ENCODE measurements at regions not wholly inside any gene's neighbourhood (a gene's known extent, or its start where the extent isn't known, plus 50 kb on each side); places are given as distances from the start of the nearest gene placed in this dataset.
A peak's percentile ranks its signal among the peaks of the same experiment; 100 is the strongest.
"Not testable (repeated sequence)": the region's sequence is repeated elsewhere in the genome, so short reads cannot be mapped to it uniquely, and the experiment has no call there.

DNA sequence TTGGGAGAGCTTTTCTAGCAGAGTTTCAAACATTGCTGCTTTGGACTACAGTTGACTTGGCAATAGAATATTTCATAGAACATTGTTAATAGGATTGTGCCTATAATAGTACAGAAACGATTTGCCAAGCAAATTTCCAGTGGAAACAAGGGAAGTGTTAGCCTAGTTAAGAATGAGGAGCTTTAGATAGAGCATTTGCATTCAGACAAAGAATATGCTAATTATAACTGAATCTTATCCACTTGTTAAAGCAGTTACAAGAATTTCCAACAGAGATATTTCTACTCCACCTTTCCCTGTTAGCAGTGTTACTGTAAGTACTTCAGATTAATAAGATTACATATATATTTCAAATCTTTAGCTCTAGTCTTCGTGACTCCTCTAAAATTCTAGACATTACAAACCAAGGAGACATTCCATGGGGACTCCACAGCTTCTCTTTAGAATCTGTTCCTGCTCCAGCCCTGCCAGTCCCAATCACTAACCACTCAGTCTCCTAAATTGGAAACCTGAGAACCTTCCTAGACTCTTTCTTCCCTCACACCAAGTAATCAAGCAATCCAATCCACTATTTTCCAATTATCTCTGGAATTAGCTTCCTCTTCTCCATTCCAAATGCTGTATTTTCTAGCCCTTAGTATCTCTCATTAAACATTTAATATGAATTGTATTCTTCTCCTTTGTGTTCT, 141.8 kb upstream of the PBX1 start:
- DNase-seq (ENCODE audit: low spot score): no peak

- no peak for DNase-seq (ENCODE audit: low spot score)
Observed at GRCh38 chr1:164423136-164423535, 135.8 kb upstream of the PBX1 start.

DNA sequence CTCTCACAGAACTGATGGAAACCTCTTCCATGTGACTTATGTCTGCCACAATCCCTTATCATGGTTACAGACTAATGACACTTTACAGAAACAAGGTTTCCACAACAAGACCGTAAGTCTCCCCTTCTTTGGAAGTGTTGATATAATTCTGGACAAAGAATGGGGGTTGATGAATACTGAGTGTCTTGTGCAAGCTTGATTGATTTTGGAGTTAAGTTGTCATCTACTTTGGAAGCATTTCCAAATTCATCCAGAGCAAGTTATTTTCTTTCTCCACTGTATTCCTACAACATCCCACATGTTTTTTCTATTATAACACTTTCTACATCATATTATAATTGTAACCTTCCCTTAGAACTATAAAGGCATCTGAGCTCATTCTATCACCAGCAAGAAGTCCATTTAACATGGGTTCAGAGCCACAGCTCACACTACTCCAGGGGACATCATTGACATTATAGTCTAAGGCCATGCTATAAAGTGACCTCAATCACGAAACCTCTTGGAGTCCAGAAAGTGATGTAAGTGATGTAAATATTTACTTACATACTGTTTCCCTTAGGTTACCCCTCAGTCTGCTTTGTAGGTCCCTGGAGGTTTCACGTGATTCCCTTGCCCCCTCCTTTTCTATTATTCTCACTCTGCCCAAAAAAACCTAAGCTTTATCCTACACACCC, 125.7 kb upstream of the PBX1 start:
- DNase-seq (ENCODE audit: low spot score): no peak

GRCh38 chr1:164433818-164434170, 125.2 kb upstream of the PBX1 start:
- no peak for DNase-seq (ENCODE audit: low spot score)

DNA sequence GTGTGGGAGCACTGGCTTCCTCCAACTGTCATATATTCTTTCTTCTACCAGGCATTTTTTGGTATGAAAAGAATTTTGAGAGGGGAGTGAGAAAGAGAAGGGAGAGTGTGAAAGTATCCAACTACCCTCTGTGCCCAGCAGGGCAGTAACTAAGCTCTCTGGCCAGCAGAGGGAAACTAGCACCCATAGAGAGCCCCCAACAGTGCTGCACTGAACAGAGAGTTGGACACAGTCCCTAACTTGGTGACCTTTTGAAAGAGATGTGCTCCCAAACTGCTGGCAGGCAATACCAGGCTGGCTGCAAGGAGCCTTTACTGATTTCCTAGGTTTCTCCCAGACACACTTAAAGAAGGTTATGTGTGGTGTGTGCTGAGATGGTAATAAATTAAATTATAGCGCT, 118.8 kb upstream of the PBX1 start:
- DNase-seq (ENCODE audit: low spot score): peak; percentile 45

DNA sequence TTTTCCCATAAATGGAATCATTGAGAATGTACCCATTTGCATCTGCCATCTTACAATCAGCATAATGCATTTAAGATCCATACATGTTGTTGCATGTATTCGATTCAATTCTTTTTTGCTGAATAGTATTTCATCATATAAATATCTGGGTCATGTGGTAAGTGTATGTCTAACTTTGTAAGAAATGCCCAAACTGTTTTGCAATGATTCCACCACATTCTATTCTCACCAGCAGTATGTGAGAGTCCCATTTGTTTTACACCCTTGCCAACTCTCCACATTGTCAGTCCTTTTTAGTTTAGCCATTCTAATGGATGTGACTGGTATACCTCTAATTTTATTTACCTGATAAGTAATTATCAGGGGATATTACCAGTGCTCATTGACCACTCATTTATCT, 115.8 kb upstream of the PBX1 start:
- DNase-seq (ENCODE audit: low spot score): no peak

DNA sequence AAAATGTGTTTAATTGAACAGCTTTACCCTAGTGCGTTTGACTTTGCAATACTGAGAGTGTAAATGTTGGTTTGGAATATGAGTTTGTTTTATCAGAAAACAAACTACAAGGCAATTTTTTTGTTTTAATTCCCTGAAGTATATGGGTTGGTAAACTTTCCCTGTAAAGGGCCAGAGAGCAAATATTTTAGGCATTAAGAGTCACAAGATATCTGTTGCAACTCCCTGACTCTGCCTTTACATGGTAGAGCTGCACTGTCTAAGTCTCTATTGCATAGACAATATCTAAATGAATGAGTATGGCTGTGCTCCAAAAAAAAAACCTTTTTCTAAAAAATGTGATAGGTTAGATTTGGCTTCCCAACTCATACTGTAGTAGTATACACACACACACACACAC, 115.1 kb upstream of the PBX1 start:
- no peak for DNase-seq (ENCODE audit: low spot score)

DNA sequence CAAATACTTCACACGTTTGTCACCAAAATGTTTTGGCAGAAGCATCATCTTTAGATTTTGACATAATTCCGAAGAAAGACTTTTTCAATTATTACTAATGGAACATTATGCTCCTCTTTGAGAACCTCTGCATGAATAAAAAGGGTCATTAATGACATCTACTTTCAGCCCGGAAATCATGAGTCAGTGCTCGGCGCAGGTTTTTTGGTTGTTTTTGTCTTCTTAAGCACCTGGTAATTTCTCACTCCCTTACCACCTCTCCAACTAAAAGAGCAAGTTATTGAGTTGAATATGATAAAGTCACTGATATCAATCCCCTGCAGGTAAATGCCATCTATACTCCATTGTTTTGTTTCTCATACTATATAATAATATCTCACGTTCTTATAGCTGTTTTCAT, 113.0 kb upstream of the PBX1 start:
- no peak for DNase-seq (ENCODE audit: low spot score)

- DNase-seq (ENCODE audit: low spot score): no peak
Observed at GRCh38 chr1:164452549-164452948, 106.4 kb upstream of the PBX1 start.

DNA sequence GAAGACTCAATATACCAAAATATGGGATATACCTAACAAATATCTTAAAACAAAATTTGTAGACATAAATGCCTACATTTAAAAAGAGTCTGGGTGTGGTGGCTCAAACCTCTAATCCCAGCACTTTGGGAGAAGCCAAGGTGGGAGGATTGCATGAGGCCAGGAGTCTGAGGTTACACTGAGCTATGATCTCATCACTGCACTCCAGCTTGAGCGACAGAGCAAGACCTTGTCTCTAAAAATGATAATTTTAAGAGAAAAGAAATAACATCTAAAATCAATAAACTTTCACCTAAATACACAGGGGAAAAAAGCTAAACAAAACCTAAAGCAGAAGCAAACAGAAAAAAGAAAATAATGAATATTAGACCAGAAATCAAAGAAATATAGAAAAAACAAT, 102.7 kb upstream of the PBX1 start:
- DNase-seq (ENCODE audit: low spot score): no peak

DNA sequence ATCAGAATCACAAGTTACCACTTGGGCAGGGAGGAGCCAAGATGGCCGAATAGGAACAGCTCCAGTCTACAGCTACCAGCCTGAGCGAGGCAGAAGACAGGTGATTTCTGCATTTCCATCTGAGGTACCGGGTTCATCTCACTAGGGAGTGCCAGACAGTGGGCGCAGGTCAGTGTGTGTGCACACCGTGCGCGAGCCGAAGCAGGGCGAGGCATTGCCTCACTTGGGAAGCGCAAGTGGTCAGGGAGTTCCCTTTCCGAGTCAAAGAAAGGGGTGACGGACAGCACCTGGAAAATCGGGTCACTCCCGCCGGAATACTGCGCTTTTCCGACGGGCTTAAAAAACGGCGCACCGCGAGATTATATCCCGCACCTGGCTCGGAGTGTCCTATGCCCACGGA, 99.8 kb upstream of the PBX1 start:
- not testable (repeated sequence) for DNase-seq (ENCODE audit: low spot score)

- DNase-seq (ENCODE audit: low spot score): no peak
Observed at GRCh38 chr1:164466001-164466421, 93.0 kb upstream of the PBX1 start.

DNA sequence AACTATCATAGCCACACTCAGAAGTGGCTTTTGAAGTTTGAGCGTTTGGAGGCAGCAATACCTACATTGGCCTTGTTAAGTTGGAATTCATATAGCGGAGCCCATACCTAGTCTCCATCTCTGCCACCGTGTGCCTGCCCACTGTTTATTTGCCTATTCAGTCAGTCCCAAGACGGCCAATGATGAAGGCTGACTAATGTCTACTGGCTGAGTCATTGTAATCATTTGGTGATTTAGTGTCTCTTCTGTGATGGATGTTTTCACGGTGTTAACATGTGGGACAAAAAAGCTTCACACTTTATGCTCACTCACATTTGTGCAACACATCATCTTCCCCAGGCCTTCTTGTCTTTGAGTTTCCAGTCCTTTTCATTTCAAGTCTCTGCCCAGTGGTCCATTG, 92.6 kb upstream of the PBX1 start:
- DNase-seq (ENCODE audit: low spot score): no peak

DNA sequence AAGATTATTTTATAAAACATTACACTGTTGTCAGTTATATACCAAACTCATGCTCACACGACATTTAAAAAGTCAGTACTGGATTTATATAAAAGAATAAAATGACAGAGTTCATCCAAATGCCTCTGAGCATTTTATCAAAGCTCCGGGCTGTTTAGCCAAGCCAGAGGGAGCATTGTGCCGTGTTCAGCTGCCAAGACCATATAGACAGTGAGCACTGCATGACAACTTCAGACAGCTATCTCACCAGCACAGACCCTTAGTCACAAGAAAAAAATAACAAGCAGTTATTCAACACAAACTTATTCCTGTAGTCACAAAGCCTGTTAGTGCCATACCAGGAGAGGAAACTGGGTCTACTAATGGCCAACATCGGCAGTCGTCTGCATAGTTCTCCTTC, 88.0 kb upstream of the PBX1 start:
- no peak for DNase-seq (ENCODE audit: low spot score)

DNA sequence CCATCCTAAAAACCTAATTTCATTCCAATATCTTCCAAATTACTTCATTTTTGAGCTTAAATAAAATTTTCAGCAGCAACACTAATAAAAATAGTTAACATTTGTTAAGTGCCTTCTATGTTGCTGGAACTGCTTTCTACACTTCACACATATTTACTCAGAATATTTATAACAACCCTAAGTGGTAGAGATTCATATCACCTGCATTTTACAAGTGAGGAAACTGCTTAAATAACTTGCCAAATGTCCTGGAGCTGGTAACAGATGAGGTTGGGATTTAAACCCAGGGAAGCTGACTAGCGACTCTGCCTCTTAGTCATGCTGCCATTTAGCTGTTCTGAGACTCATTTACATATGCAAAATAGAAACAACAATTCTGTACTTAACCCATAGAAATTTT, 86.1 kb upstream of the PBX1 start:
- no peak for DNase-seq (ENCODE audit: low spot score)

DNA sequence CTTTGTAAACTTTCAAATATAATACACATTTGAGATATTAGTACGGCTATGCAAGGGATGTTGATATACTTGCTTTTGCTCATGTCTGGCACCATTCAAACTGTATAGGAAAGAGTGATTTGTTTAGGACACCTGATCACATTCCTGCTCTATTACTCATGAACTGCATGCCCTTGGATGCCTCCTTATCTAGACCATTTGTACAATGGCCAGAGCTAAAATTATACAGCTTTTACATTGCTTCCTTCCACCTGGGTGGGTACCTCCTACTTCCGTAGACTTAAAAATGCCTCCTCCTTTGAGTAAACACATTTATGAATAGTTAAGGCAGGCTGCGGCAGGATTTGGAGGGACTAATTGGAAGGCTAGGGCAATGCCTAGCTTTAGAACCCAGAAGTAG, 85.4 kb upstream of the PBX1 start:
- no peak for DNase-seq (ENCODE audit: low spot score)

- DNase-seq (ENCODE audit: low spot score): no peak
Observed at GRCh38 chr1:164475834-164476233, 83.2 kb upstream of the PBX1 start.

DNA sequence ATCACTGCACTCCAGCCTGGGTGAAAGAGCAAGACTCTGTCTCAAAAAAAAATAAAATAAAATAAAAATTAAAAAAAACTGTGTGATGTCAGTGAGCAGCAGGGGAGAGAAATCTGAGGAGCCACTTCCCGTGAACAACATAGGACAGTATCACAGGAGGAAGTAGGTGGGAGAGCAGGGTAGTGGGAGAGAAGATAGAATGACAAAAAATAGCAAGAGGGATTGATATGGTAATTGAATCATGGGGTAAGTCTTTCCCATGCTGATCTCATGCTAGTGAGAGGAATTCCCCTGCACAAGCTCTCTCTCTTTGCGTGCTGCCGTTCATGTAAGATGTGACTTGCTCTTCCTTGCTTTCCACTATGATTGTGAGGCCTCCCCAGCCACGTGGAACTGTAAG, 81.6 kb upstream of the PBX1 start:
- no peak for DNase-seq (ENCODE audit: low spot score)

DNA sequence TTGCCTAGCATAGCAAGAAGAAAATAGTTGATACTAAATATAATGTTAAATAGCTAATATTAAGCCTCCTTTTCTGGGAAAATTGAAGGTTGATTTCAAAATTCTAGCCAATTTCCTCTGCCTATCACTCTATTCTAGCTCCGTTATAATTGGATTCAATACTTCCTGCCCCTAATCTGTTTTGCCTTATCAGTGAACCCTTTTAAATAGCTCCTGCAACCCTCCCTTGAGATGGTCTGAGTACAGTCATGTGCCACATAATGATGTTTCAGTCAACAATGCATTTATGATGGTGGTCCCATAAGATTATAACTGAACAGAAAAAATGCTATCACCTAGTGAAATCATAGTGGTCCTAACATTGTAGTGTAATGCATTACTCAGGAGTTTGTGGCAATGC, 79.7 kb upstream of the PBX1 start:
- DNase-seq (ENCODE audit: low spot score): no peak

DNA sequence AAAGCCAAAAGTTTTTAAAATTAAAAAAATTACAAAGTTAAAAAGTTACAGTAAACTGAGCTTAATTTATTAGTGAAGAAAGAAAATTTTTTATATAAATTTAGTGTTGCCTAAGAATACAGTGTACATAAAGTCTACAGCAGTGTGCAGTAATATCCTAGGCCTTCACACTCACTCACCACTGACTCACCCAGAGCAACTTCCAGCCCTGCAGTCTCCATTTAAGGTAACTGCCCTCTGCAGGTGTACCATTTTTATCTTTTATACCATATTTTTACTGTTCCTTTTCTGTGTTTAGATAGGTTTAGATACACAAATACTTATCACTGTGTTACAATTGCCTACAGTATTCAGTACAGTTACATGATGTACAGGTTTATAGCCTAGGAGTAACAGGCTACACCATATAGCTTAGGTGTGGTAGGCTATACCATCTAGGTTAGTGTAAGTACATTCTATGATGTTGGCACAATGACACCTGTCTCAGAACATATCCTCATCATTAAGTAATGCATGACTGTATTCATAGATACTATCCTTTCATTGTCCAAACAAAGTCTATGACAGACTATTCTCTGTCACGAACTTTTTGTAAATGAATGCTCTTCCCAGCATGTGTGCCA, 78.6 kb upstream of the PBX1 start:
- no peak for DNase-seq (ENCODE audit: low spot score)

- no peak for DNase-seq (ENCODE audit: low spot score)
Observed at GRCh38 chr1:164495905-164496304, 63.1 kb upstream of the PBX1 start.

DNA sequence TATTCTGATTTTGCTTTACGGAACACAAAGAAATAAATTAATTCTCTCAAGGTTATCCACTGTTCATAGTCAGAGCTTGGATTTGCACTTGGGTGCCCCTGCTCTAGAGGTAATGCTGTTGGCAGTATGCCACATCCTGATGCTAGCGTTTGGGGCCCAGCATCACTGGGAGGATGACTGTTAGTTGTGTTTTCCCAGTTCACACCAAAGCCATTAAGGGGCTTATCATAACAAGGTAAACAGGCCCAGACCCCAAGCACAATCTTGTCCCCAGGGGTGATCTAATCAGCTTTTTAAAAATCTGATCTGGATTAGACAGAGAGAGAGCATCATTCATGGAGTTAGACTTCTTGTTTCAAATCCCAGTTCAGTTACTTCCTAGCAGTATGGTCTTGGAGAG, 60.2 kb upstream of the PBX1 start:
- no peak for DNase-seq (ENCODE audit: low spot score)

DNA sequence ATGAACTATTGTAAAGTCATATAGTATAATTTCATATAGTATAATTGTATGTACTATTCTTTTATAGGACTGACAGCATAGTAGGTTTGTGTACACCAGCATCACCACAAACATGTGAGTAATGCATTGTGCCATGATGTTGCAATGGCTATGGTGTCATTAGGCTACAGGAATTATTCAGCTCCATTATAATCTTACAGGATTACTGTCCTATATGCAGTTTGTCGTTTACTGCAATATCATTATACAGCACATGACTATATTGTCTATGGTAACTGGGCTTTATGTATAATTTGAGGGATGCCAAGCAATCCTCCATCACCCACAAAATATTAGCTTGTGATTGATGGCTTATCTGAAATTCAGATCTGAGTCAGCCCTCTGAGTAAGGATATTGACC, 54.2 kb upstream of the PBX1 start:
- no peak for DNase-seq (ENCODE audit: low spot score)

Measured in ureter (tissue), 1 donor.